Uterus (tissue), 2 donors: ENCODE measurements at regions not wholly inside any gene's neighbourhood (a gene's known extent, or its start where the extent isn't known, plus 50 kb on each side); places are given as distances from the start of the nearest gene placed in this dataset.

Source experiments
- POLR2A ChIP-seq, 2 donors: fragments of 450-650 bp; IDR thresholded peaks; one replicate each; pipeline ENCODE4 v1.6.1; 2016; ENCODE audit warnings: antibody characterized with exemption in 2 of 2, mild to moderate bottlenecking in 1 of 2, moderate library complexity in 1 of 2
- TF ChIP-seq, protein P1 (sequence below), 4 experiments: fragments of 200-600 bp in 2 of 4; fragments of 450-650 bp in 2 of 4; sonication (generic) in 2 of 4; IDR thresholded peaks; one replicate each; pipeline ENCODE4 v1.5.1; 2016 to 2019; ENCODE audit warnings: antibody characterized with exemption in 4 of 4, mild to moderate bottlenecking in 2 of 4, moderate library complexity in 1 of 4

DNA sequence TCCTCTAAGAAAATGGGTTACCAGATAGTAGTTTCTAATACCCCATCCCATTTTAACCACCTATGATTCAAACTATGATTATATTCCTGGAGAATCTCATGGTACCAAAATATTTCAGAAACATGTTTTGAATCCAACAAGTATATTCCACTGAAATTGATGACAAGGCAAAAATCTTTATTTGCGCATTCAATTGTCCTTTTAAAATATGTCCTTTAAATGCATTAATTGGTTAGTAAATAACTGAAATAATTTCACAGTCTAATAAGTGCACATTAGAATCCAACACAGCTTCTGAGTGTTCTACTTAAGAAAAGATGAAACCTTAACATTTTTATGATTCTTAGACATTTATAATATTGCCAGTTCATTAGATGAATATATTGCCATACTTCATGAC, 356.6 kb downstream of the SETD4 start:
- TF ChIP-seq, protein P1, sequence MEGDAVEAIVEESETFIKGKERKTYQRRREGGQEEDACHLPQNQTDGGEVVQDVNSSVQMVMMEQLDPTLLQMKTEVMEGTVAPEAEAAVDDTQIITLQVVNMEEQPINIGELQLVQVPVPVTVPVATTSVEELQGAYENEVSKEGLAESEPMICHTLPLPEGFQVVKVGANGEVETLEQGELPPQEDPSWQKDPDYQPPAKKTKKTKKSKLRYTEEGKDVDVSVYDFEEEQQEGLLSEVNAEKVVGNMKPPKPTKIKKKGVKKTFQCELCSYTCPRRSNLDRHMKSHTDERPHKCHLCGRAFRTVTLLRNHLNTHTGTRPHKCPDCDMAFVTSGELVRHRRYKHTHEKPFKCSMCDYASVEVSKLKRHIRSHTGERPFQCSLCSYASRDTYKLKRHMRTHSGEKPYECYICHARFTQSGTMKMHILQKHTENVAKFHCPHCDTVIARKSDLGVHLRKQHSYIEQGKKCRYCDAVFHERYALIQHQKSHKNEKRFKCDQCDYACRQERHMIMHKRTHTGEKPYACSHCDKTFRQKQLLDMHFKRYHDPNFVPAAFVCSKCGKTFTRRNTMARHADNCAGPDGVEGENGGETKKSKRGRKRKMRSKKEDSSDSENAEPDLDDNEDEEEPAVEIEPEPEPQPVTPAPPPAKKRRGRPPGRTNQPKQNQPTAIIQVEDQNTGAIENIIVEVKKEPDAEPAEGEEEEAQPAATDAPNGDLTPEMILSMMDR (IDR thresholded peaks at IDR 0.05), result no peak
- no peak for TF ChIP-seq POLR2A (IDR thresholded peaks at IDR 0.05)
